ENCODE measurements at regions not wholly inside any gene's neighbourhood (a gene's known extent, or its start where the extent isn't known, plus 50 kb on each side); places are given as distances from the start of the nearest gene placed in this dataset.

- TF ChIP-seq POLR2A (IDR thresholded peaks at IDR 0.05) (no peak), CTCF (IDR thresholded peaks at IDR 0.05 in 4 of 5, conservative IDR thresholded peaks at IDR 0.05 in 1 of 5) (no peak)
These were observed 104.3 kb downstream of the SPATA19 start for GRCh38 chr11:133740963-133741362.

Data from gastrocnemius medialis (tissue), 4 donors.